GM12874 (cell line): ENCODE measurements at regions not wholly inside any gene's neighbourhood (a gene's known extent, or its start where the extent isn't known, plus 50 kb on each side); places are given as distances from the start of the nearest gene placed in this dataset.

Experiments used
- TF ChIP-seq, protein P1 (sequence below): IDR thresholded peaks from 2 replicates; pipeline ENCODE4 v1.5.1; 2011; ENCODE audit warnings: low read depth, mild to moderate bottlenecking, control low read depth, low read length, moderate library complexity; ENCODE audit not compliant: insufficient read depth

DNA sequence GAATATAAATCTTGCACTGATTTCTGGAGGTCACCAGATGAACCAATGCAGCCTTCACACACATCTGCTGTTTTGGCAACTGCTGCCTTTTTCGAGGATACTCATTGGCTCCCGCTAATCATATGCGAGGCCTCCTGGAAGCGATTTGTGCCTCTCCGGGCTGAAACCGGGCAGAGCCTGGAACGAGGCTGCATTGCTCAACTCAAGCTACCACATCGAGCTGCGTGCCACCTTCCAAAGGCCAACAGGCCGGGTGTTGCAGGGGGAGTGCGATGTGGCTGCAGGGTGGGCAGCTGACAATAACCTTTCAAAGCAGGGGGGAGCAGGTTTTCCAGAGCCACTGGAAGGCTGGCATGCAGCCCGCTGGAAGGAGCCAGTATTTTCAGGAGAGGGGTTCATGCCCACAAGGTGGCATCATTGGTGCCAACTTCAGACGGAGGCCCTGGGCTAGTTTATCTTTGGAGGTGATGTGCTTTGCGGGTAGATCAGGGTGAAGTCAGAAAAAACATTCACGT, 122.6 kb upstream of the IFNGR1 start:
- TF ChIP-seq, protein P1, sequence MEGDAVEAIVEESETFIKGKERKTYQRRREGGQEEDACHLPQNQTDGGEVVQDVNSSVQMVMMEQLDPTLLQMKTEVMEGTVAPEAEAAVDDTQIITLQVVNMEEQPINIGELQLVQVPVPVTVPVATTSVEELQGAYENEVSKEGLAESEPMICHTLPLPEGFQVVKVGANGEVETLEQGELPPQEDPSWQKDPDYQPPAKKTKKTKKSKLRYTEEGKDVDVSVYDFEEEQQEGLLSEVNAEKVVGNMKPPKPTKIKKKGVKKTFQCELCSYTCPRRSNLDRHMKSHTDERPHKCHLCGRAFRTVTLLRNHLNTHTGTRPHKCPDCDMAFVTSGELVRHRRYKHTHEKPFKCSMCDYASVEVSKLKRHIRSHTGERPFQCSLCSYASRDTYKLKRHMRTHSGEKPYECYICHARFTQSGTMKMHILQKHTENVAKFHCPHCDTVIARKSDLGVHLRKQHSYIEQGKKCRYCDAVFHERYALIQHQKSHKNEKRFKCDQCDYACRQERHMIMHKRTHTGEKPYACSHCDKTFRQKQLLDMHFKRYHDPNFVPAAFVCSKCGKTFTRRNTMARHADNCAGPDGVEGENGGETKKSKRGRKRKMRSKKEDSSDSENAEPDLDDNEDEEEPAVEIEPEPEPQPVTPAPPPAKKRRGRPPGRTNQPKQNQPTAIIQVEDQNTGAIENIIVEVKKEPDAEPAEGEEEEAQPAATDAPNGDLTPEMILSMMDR = no peak

DNA sequence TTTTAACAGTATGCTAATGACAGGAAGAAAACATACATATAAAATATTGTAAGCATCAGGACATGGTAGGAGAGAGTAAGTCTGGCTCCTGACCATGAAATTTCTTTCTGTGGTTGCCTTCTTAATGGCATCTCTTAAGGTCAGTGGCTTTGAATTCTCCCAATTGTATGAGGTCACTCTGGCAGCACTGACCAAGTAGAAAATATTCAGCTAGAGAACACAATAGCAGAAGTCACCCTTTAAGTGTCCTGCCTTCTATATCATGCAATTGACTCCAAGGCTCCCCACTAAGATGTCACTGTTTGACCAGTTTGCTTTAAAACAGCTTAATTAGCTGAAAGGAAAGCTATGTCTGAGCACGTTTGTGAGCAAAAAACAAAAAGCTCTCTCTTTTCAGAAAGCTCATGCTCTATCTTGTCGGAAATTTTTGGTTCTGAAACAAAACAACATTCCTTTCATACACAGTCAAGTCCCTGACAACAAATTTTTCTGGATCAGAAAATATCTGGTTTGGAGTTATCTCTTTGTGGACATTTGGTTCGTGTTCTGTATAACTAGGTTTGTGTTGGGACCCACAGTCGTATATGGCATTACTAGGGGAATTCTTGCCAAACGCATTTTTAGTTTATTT, 120.9 kb upstream of the IFNGR1 start:
- TF ChIP-seq, protein P1 = no peak

DNA sequence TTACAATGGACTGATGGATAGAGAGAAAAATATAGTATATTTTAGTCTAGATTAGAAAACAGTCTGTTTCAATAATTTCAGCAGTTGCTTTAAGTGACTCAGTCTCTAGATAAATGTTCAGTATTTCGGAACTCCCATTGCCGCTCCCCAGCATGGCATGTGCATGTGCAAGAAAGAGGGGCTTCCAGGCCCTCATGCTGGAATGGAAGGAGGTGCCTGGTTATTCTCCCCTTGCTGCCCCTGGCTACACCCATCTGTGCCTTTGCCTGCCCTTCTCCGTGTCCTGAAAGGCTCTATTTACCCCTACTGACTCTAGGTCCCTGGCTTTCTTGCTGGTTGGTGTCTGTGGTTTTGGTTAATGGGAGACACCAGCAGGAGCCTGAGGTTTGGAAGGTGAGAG, 115.7 kb upstream of the IFNGR1 start:
- TF ChIP-seq, protein P1 = no peak

DNA sequence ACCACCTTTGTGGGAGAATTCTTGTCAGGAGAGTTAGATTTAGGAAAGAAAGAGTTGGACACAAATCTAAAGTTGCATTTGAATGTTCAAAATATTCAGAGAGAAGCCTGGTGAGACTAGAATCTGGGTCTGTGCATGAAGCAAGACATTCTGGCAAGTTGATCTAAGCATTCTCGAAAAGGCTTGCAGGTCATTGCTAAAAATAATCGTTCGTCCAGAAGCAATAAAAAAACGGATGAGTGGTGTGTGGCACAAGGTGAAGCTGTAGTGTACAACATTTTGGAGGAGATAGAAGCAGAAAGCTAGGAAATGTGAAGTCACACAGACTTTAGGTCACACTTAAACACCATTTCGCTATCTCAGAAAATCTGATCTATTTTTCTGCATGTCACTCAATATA, 114.9 kb upstream of the IFNGR1 start:
- TF ChIP-seq, protein P1 = no peak

DNA sequence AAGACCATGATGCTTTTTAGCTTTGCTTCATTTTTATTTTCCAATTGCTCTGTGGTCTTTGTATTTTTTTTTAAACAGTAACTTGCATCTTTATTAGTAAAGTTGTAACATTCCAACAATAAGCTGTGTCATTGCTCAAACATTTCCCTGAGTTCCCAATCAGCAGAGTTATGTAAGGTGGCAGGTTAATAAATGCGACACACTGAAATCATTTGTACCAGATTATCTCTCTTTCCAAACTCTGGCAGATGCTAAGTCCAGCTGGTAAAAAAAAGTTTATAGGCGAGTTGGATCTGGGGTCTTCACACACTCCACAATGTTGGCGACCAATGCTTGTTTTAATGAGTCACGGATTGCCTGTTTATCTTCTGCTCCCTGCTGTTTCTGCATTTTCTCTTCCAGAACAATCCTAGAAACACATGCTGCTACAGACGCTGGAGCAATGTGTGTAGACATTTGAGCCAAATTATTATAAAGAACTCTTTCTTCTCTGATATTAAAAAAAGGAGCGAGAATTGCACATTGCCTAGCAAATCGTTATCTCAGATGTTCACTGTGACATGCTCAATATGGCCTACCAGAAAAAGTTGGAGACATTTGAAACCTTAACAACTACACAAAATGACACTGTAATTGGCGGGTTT, 113.6 kb upstream of the IFNGR1 start:
- TF ChIP-seq, protein P1 = no peak

DNA sequence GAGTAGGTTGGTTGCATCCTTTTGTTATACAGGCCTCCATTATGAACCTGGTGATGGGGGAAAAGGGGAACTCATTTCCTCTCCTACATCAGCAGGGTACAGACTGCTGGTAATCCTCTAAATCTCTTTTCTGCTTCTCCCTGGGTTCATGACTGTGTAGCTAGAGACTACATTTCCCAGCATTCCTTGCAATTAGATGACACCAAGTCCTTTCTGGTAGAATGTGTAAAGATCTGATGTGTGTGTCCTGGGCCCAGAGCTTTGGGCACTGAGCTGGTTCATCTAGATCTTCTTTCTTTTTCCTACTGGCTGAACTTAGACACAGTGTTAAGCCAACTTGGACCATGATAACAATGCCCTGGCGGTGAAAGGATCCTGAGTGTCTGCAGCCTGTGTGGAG, 104.7 kb upstream of the IFNGR1 start:
- TF ChIP-seq, protein P1 = no peak

DNA sequence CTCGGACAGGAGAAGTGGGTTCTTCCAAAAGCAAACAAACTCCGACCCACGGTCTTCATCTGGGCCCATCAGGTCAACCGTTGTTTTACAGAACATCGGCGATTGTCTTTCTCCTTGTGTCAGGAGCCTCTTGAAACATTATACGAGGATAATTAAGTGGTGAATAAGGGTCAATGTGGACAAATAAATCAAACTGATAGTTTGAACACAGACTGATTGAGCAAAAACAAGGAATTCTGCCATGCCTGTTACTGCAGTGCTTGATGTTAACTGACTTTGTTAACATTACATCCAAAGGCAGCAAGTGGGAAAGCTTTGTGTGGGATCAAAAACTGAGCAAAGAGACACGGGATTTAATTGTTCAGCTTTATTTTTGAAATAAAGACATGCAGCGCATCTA, 101.1 kb upstream of the IFNGR1 start:
- TF ChIP-seq, protein P1 = no peak
